ENCODE measurements at regions not wholly inside any gene's neighbourhood (a gene's known extent, or its start where the extent isn't known, plus 50 kb on each side); places are given as distances from the start of the nearest gene placed in this dataset.
"Not testable (repeated sequence)": the region's sequence is repeated elsewhere in the genome, so short reads cannot be mapped to it uniquely, and the experiment has no call there.

DNA sequence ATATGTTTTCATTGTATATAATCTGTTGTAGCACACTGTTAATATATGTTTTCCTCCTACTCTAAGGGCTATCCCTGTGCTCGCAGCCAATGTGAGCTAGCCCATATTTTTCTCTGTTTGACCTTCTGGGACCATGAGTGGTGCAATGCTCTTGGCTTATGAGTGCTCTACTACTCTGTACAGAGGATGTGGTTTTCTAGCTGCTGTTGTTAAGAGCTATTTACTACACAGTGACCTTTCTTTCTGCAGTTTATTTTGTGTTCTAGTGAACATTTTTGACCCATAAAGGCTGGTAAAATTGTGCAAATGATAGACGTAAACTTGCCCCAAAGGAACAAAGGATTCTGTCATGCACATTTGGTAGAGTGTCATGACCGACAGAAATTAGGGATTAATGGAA, 84.1 kb upstream of the CPHXL start:
- TF ChIP-seq, protein P1, sequence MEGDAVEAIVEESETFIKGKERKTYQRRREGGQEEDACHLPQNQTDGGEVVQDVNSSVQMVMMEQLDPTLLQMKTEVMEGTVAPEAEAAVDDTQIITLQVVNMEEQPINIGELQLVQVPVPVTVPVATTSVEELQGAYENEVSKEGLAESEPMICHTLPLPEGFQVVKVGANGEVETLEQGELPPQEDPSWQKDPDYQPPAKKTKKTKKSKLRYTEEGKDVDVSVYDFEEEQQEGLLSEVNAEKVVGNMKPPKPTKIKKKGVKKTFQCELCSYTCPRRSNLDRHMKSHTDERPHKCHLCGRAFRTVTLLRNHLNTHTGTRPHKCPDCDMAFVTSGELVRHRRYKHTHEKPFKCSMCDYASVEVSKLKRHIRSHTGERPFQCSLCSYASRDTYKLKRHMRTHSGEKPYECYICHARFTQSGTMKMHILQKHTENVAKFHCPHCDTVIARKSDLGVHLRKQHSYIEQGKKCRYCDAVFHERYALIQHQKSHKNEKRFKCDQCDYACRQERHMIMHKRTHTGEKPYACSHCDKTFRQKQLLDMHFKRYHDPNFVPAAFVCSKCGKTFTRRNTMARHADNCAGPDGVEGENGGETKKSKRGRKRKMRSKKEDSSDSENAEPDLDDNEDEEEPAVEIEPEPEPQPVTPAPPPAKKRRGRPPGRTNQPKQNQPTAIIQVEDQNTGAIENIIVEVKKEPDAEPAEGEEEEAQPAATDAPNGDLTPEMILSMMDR (IDR thresholded peaks at IDR 0.05; ENCODE audit: insufficient read depth, low read depth, low read length, missing control alignments), result no peak

DNA sequence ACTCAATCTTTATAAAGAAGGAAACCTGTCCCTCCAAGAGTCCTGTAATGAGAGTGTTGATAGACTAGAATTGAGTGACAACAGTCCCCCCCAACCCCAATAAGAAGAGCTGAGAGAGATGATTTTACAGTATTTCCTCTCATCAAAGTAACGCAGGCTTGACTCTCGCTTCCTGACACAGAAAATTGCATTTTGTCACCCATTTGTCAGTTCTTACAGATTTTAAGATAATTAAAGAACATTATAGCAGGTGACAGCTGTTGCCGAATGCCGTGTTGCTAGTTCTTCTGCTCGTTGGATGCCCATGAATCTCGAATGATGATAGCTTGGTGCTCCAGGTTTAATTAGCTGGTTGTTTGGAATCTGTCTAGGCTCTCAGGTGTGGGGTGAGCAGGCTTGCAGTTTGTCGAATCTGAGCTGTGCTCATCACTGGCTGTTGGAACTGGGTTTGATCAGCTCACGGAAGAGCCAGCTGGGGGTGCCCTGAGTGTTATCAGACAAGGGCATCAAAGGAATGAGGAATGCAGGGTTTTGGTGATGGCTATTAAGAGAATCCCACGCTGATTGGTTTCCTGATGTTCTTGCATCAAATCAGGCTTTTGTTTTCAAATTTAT, 84.8 kb upstream of the CPHXL start:
- TF ChIP-seq, protein P1 (IDR thresholded peaks at IDR 0.05; ENCODE audit: insufficient read depth, low read depth, low read length, missing control alignments), result no peak
- no peak for DNase-seq (ENCODE audit: low read depth)
- no peak overlapping the region for H3K4me3 ChIP-seq (ENCODE audit: low read length)

More for the DNA sequence above, 84.1 kb upstream of the CPHXL start:
- DNase-seq (ENCODE audit: low read depth), result no peak
- no peak overlapping the region for H3K4me3 ChIP-seq (ENCODE audit: low read length)

DNA sequence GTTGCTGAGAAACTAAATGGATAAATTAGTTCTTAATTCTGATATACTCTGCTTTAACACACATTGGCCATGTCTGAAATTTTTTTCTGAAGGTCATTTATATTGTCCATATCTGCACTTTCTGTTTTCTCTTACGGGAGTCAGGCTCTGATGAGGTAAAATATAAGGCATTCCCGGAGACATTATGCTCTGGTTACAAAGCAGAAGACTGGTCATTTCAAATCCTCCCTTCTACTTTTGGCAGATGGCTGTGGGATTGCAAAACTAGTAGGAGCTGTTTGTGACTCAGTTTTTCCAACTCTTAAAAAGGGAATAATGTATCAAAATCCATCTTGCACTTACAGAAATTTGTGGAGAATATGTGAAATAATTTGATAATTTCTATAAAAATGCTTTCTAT, 92.2 kb upstream of the CPHXL start:
- no peak overlapping the region for H3K4me3 ChIP-seq (ENCODE audit: low read length)
- TF ChIP-seq, protein P1 (IDR thresholded peaks at IDR 0.05; ENCODE audit: insufficient read depth, low read depth, low read length, missing control alignments), result no peak
- peak; percentile 47 for DNase-seq (ENCODE audit: low read depth)

DNA sequence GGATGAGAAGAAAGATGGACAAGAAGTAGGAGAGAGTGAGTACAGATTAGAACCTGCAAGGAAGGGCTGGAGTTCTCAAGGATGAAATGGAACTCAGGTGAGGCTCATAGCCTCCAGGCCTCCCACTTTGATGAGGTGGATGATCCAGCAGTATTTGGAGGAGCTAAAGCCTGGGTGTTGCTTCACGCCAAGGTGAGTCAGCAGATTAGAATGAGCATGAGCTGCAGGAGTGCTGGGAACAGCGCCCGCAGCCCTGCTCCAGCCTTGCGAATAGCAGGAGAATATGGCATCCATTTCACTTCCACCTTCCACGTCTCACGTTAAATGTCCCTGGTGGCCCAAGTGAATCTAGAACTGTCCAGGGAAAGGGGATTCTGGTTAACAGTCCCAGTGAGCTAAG, 94.4 kb upstream of the CPHXL start:
- H3K4me3 ChIP-seq (ENCODE audit: low read length), result no peak overlapping the region
- TF ChIP-seq, protein P1 (IDR thresholded peaks at IDR 0.05; ENCODE audit: insufficient read depth, low read depth, low read length, missing control alignments), result no peak
- DNase-seq (ENCODE audit: low read depth), result peak; percentile 84

DNA sequence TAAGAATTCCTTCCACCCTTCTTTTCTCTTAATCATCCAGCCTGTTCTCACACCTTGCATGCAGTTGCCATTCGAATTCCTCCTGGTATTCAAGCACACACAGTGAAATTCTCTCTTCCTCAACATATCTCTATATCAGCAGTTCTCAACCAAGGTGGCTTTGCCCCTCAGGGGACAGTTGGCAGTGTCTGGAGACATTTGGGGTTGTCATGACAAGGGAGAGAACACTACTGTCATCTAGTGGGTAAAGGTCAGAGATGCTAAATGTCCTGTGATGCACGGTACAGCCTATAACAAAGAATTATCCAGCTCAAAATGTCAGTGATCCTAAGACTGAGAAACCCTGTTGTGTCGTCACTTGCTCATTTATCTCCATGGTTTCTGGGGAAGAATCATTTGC, 94.8 kb upstream of the CPHXL start:
- TF ChIP-seq, protein P1 (IDR thresholded peaks at IDR 0.05; ENCODE audit: insufficient read depth, low read depth, low read length, missing control alignments), result no peak
- H3K4me3 ChIP-seq (ENCODE audit: low read length), result no peak overlapping the region
- no peak for DNase-seq (ENCODE audit: low read depth)

DNA sequence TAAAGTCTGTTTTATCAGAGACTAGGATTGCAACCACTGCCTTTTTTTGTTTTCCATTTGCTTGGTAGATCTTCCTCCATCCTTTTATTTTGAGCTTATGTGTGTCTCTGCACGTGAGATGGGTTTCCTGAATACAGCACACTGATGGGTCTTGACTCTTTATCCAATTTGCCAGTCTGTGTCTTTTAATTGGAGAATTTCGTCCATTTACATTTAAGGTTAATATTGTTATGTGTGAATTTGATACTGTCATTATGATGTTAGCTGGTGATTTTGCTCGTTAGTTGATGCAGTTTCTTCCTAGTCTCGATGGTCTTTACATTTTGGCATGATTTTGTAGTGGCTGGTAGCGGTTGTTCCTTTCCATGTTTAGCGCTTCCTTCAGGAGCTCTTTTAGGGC, 99.5 kb upstream of the CPHXL start:
- DNase-seq (ENCODE audit: low read depth); H3K4me3 ChIP-seq (ENCODE audit: low read length): not testable (repeated sequence)

DNA sequence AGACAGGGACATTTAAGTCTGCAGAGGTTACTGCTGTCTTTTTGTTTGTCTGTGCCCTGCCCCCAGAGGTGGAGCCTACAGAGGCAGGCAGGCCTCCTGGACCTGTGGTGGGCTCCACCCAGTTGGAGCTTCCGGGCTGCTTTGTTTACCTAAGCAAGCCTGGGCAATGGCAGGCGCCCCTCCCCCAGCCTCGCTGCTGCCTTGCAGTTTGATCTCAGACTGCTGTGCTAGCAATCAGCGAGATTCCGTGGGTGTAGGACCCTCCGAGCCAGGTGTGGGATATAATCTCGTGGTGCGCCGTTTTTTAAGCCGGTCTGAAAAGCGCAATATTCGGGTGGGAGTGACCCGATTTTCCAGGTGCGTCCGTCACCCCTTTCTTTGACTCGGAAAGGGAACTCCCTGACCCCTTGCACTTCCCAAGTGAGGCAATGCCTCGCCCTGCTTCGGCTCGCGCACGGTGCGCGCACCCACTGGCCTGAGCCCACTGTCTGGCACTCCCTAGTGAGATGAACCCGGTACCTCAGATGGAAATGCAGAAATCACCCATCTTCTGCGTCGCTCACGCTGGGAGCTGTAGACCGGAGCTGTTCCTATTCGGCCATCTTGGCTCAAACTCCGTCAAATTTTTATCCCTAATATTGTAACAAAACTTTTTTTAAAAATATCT, 101.2 kb upstream of the CPHXL start:
- H3K4me3 ChIP-seq (ENCODE audit: low read length); DNase-seq (ENCODE audit: low read depth): not testable (repeated sequence)

DNA sequence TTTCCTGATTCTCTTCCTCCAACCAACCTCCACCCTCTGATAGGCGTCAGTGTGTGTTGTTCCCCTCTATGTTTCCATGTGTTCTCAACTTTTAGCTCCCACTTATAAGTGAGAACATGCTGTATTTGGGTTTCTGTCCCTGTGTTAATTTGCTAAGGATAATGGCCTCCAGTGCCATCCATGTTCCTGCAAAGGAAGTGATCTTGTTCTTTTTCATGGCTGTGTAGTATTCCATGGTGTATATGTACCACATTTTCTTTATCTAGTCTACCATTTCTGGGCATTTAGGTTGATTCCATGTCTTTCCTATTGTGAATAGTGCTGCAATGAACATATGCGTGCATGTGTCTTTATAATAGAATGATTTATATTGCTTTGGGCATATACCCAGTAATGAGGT, 107.1 kb upstream of the CPHXL start:
- not testable (repeated sequence) for H3K4me3 ChIP-seq (ENCODE audit: low read length); DNase-seq (ENCODE audit: low read depth)

Data from epithelial cell of esophagus (primary cell).